ENCODE measurements at regions not wholly inside any gene's neighbourhood (a gene's known extent, or its start where the extent isn't known, plus 50 kb on each side); places are given as distances from the start of the nearest gene placed in this dataset.
"Not testable (repeated sequence)": the region's sequence is repeated elsewhere in the genome, so short reads cannot be mapped to it uniquely, and the experiment has no call there.

- no peaks in the 10 kb centered on the region for H3K36me3 ChIP-seq
- DNase-seq (no peak), ATAC-seq (ENCODE audit: low FRiP score in 2 of 2) (no peak)
- no peaks in the 10 kb centered on the region for H3K27me3 ChIP-seq
- no peak overlapping the region for H3K27ac ChIP-seq
- H3K9me3 ChIP-seq, result no peaks in the 10 kb centered on the region
- TF ChIP-seq POLR2AphosphoS5 (IDR thresholded peaks at IDR 0.05), result no peak
- TF ChIP-seq CTCF (IDR thresholded peaks at IDR 0.05), result no peak
- no peak for TF ChIP-seq EP300 (IDR thresholded peaks at IDR 0.05)
- TF ChIP-seq POLR2A (IDR thresholded peaks at IDR 0.05), result no peak
- WGBS, 2 donors, result 74 to 96% methylated on average over 1 of the region's 1 CpG
- H3K4me1 ChIP-seq, result no peaks in the 10 kb centered on the region
- no peak overlapping the region for H3K4me3 ChIP-seq
These were observed 157.9 kb downstream of the LNPK start for GRCh38 chr2:175844169-175844568.

GRCh38 chr2:175843625-175844024, 158.4 kb downstream of the LNPK start:
- Histone ChIP-seq H3K27ac (no peak overlapping the region), H3K36me3 (no peaks in the 10 kb centered on the region), H3K27me3 (no peaks in the 10 kb centered on the region), H3K4me3 (no peak overlapping the region), H3K4me1 (no peaks in the 10 kb centered on the region), H3K9me3 (no peaks in the 10 kb centered on the region)
- no peak for TF ChIP-seq CTCF (IDR thresholded peaks at IDR 0.05)
- TF ChIP-seq POLR2A (IDR thresholded peaks at IDR 0.05), result no peak
- no peak for TF ChIP-seq EP300 (IDR thresholded peaks at IDR 0.05)
- TF ChIP-seq POLR2AphosphoS5 (IDR thresholded peaks at IDR 0.05), result no peak
- ATAC-seq (ENCODE audit: low FRiP score in 2 of 2), result no peak
- DNase-seq, result no peak
- WGBS, 2 donors, result 62 to 69% methylated on average over 2 of the region's 2 CpGs

GRCh38 chr2:175842996-175843395, 159.1 kb downstream of the LNPK start:
- ATAC-seq (ENCODE audit: low FRiP score in 2 of 2) (no peak), DNase-seq (no peak)
- Histone ChIP-seq H3K27ac (no peak overlapping the region), H3K4me3 (no peak overlapping the region), H3K9me3 (no peaks in the 10 kb centered on the region), H3K36me3 (no peaks in the 10 kb centered on the region), H3K27me3 (no peaks in the 10 kb centered on the region), H3K4me1 (no peaks in the 10 kb centered on the region)
- no peak for TF ChIP-seq POLR2A (IDR thresholded peaks at IDR 0.05)
- 31 to 64% methylated on average over 3 of the region's 3 CpGs for WGBS, 2 donors

GRCh38 chr2:175840765-175841164, 161.3 kb downstream of the LNPK start:
- H3K36me3 ChIP-seq; H3K9me3 ChIP-seq; H3K4me1 ChIP-seq; H3K27ac ChIP-seq; H3K27me3 ChIP-seq; H3K4me3 ChIP-seq; DNase-seq; ATAC-seq (ENCODE audit: low FRiP score in 2 of 2): not testable (repeated sequence)
- 83 to 88% methylated on average over 3 of the region's 3 CpGs for WGBS, 2 donors

- no peaks in the 10 kb centered on the region for H3K9me3 ChIP-seq
- 63 to 77% methylated on average over 1 of the region's 1 CpG for WGBS, 2 donors
- H3K27ac ChIP-seq, result no peak overlapping the region
- ATAC-seq (ENCODE audit: low FRiP score in 2 of 2) (no peak), DNase-seq (no peak)
- no peaks in the 10 kb centered on the region for H3K27me3 ChIP-seq
- no peaks in the 10 kb centered on the region for H3K4me1 ChIP-seq
- TF ChIP-seq CTCF (IDR thresholded peaks at IDR 0.05) (no peak), POLR2AphosphoS5 (IDR thresholded peaks at IDR 0.05) (no peak), EP300 (IDR thresholded peaks at IDR 0.05) (no peak), POLR2A (IDR thresholded peaks at IDR 0.05) (no peak)
- no peak overlapping the region for H3K4me3 ChIP-seq
- no peaks in the 10 kb centered on the region for H3K36me3 ChIP-seq
These were observed 161.8 kb downstream of the LNPK start for GRCh38 chr2:175840256-175840655.

GRCh38 chr2:175838979-175839378, 163.1 kb downstream of the LNPK start:
- no peak for TF ChIP-seq CTCF (IDR thresholded peaks at IDR 0.05)
- no peak for TF ChIP-seq POLR2A (IDR thresholded peaks at IDR 0.05)
- TF ChIP-seq POLR2AphosphoS5 (IDR thresholded peaks at IDR 0.05), result no peak
- no peak for TF ChIP-seq EP300 (IDR thresholded peaks at IDR 0.05)
- no peak overlapping the region for H3K4me3 ChIP-seq
- H3K27me3 ChIP-seq, result no peaks in the 10 kb centered on the region
- ATAC-seq (ENCODE audit: low FRiP score in 2 of 2), result no peak
- H3K36me3 ChIP-seq, result no peaks in the 10 kb centered on the region
- no peak for DNase-seq
- H3K4me1 ChIP-seq, result no peaks in the 10 kb centered on the region
- H3K9me3 ChIP-seq, result no peaks in the 10 kb centered on the region
- no peak overlapping the region for H3K27ac ChIP-seq
- WGBS, 2 donors, result 79 to 92% methylated on average over 2 of the region's 2 CpGs
